ENCODE measurements at regions not wholly inside any gene's neighbourhood (a gene's known extent, or its start where the extent isn't known, plus 50 kb on each side); places are given as distances from the start of the nearest gene placed in this dataset.

DNA sequence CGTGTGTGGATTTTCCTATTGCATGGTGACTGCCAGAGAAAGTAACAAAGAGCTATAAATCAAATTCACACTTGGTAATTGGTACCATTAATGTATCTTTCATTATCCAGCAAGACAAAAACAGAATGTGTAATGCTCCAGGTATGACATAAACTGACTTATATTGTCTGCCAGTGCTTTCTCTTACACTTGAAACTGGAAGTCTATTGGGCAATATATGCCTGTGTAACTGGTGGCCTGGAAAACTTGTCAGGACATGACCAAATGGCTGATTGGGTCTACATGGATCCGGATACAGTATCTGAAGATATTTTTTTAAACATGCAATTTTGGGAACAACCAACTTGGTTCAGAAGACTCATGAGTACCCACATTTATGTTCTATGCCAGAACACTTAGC, 174.6 kb upstream of the ARHGAP42 start:
- TF ChIP-seq CTCF (conservative IDR thresholded peaks at IDR 0.05) (no peak), EZH2 (IDR thresholded peaks at IDR 0.05; ENCODE audit: low read depth) (no peak)
